HG03354 (cell line): ENCODE measurements at regions not wholly inside any gene's neighbourhood (a gene's known extent, or its start where the extent isn't known, plus 50 kb on each side); places are given as distances from the start of the nearest gene placed in this dataset.

Experiments
- ATAC-seq: cut with Tn5 transposase; IDR thresholded peaks from one replicate; pipeline ENCODE4 v1.9.1; 2021; ENCODE audit warnings: mild to moderate bottlenecking; ENCODE audit not compliant: unreplicated experiment, poor library complexity, severe bottlenecking

DNA sequence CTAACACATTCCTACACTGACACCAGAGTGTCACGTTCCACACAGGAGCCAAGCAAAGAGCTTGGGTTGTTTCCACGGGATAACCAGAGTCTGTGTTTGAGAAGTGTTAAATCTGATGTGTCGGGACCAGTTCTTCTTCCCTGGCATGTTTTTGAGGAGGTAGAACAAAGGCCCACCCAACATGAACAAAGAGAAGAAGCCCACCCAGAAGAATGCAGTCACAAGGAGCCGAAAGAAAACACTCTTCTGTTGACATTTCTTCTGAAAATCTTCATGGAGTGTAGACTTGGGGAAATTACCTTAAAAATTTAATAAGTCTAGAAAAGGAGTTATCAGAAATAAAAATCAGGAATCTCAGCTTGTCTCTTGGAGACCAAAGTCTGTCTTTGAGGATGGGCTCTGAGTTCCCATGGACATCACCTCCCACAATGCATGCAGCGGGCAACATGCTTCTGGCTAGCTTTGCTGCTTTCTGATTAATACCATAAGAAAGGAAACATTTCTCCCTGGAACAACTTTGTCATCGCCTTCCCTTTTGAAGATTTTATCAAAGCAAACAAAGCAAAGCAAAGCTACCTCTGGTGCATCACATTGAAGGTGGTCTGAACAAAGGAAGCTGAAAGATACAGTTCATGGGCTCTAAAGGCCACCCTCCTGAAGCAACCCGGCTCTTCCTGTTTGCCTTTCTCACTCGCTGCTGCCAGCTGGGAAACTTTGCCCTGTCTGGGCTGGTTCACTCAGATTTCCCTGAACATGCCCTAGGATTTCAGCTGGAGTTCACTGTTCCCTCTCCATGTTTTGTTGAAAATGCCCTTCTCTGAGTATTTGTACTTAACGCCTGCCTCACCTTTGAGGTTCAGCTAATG, 448.1 kb downstream of the KIF16B start:
- no peak for ATAC-seq

DNA sequence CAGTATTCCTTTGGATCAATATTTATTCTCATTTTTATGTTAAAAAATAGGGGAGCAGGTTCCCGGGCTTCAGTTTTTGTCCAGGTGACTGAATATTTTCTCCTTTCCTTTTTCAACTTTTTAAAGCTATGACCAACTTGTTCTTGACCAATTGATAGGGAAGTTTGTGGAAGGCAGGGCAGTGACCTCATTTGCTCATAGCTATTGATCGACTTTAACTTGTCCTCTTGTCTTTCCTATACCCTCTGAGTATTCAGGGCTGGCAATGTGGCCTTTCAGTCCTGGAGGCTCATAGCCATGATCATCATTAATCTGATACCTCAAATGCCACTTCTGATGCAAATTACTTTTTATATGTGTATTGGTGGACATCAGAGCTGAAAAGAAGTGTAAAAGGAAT, 448.8 kb downstream of the KIF16B start:
- ATAC-seq: no peak

DNA sequence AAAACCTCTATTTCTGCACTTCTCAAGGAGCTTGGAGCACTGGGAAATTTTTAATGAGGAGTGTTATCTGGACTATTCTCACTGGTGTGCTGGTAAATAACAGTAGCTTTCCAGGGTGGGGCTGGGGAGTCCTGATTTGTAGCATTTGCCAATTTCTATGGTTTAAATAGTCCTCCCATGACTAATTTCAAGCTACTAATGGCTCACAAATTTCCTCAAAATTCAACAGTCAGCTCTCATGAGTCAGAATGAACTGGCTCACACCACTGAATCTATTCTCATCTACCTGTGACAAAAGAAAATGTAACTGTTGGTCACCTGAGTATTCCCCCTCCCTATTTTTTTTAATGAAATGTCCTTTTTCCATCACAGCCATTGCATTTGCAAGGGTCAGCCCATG, 449.6 kb downstream of the KIF16B start:
- no peak for ATAC-seq

DNA sequence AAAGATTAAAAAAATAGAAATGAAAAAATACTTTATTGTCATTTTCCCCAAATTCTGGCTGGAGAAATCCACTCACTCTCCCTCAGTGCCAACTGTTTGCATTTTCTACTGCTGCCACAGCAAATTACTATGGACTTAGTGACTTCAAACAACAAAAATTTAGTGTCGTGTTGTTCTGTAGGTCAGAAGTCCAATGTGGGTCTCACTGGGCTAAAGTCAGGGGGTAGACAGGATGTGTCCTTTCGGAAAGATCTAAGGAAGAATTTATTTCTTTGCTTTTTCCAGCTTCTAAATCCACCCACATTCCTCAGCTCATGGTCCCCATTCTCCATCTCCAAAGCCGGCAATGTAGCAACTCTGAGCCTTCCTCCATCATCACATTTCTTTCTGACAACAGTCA, 453.3 kb downstream of the KIF16B start:
- no peak for ATAC-seq

DNA sequence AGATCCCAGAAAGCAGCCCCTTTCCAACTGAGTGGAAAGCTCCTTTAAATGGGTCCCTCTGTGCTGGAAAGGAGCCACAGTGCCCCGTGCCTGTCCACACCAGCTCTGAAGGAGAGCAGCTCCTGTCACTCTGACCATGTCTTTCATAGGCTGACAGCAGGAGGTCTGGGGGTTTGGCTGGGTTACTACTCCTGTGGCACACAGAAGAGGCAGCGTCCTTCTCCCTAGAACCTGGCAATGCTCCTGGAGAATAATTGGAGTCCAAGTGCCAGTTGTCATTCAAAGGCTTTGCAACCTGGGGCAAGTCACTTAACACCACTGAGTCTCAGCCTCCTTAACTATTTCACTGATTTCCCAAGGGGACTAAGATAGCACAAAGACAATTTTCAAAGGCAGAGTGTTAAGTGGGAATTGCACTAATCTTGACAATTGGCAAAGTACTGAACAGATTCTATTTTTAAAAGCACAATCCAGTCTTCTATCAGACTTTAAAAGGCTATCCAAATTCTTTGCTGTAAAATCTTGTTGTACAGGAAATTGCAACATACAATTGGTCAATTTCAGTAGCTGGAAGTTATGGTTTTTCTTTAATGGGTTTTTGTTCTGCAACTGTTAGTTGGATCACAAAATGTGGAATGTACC, 457.2 kb downstream of the KIF16B start:
- ATAC-seq: no peak

DNA sequence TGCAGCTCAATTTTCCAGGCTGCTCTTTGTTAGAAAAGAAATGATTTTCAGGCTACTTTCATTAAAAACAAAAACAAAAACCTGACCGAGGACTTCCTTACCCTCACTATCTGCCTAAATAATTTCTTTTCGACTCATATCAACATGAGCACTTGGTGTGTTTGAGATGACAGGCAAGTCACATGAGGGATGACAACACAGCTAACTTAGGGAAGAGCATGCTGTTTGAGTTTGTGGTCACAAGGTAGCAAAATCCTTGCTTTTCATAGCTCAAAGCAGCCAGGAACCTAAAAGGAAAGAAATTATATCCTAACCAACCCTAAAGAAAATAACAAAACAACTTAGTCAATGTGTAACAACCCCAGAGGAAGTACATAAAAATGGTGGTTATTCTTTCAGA, 459.5 kb downstream of the KIF16B start:
- no peak for ATAC-seq

DNA sequence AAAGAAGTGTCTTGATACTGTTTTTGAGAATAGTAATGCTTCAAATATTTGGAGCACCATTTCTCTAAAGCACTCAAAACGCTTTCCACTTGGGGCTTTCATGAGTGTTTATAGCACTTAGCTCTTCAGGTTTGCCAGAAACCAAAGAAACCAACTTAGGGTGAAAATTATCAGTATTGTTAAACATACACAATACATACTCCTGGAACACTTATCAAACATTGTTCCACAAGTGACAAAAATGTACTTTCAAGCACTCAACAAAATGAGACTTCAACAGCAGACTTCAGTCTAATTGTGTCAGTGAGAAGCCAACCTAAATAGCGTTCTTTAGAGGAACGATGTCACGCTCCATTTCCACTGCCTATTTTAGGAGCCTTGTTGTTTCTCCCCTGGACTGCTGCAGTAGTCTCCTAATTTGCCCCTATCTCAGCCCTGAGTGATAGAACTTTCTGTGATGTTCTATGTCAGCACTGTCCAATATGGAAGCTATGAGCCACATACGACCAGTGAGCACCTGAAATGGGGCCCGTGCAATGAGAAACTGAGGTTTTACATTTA, 461.3 kb downstream of the KIF16B start:
- no peak for ATAC-seq

DNA sequence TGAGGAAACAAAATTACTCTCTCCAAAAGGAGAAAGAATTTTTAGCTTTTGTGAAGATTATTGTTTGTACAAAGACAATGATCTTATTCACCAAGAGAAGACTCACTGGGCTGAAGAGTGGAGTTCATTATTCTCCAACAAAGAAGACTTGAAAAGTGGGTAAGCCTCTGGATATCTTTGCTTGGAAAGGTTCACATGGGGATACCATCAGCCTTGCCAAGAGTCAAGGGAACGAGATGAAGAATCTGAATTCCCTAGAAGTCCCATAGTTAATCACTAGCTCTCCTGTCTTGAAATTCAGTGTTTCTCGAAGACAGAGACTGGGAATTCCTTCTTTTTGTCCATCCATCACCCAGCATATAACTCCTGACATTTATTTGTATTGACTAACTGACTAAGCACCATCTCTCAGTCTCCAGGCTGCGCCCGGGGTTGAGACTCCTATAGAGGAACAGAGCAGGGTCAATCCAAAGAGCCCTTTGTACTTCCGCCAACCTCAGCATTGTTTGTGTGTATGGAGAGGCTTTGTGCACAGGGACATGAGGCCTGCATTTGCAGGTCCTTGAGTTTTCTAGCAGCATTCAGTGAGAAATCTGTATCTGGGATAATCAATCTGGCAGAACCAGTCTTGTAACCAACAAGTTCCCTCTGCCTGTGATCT, 461.9 kb downstream of the KIF16B start:
- no peak for ATAC-seq

DNA sequence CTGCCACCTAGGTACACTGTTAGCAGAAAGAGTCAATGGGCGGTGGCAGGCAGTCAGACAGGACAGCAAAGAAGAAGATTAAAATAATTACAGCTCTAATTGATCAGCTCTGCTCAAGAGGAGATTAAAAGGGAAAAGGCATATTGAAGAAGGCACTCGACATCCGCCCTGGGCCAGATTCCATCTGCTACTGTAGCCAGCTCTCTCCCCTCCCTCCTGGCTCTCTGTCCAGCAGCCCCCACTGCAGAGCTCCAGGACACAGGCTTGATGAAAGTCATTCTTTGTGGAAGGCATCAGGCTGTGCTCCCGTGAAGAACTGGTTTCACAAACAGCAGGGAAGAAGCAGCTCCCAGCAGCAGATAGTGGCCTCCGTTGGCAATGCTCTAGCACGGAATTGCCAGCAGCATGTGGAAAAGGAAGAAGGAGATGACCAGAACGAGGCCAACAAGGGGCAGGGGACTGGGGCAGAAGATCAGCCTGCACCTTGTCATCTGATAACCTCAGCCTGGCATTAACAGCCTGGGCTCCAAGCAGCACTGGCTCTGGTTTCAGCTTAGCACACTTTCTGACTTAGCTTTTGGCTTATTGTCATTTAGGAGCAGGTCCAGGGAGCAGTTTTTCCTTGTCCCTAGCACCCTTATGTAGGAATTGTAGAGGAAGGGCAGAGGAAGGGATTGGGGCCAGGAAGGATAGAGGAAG, 465.9 kb downstream of the KIF16B start:
- no peak for ATAC-seq

DNA sequence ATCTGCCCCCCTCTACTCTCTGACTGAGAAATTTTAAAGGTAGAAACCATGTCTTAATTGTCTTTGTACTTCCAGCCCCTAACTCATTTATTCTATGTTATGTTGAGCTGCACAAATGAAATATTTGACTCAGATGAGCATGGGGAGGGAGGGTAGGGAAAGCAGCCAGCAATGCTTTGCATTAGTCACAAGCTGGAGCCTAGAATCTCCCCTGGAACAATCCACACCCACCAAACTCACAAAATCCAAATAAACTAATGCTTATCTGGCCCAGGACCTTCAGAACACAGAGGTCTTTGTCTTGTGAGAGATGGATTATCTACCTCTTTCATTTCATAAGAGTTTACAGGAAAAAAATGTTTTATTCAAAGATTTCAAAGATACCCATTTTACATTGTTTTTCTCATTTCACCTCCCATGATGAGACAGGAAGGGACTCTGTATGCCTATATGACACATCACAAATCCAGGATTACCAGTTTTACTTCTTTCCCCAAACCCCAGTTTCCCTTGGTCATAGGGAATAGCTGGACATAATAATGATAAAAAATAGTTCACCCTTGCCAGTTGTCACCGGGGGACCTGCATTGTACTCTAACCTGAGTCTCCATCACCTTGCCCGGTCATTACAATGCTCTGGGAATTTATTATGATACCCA, 466.9 kb downstream of the KIF16B start:
- no peak for ATAC-seq

DNA sequence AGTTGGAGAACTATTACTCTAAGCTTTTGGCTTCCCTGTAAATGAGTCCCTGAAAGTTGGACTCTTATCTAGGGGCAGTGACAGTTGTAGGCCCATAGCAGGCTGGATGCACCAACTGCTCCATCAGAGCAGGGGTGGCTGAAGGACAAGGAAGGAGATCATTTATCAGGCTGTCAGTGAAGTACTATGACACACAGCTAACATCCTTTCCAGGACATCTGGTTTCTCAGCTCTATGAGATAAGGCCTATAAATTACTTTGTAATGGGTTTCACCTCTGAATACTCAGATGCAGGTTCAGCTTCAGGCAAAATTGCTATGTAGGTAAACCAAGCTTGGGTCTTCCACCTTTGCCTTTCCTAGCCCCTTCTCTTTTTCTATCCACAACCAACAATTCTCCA, 468.5 kb downstream of the KIF16B start:
- no peak for ATAC-seq
